HG02763 (cell line): ENCODE measurements at regions not wholly inside any gene's neighbourhood (a gene's known extent, or its start where the extent isn't known, plus 50 kb on each side); places are given as distances from the start of the nearest gene placed in this dataset.

Source experiments
- ATAC-seq: cut with Tn5 transposase; IDR thresholded peaks from one replicate; pipeline ENCODE4 v1.9.1; 2021; ENCODE audit warnings: mild to moderate bottlenecking, moderate library complexity; ENCODE audit not compliant: unreplicated experiment

DNA sequence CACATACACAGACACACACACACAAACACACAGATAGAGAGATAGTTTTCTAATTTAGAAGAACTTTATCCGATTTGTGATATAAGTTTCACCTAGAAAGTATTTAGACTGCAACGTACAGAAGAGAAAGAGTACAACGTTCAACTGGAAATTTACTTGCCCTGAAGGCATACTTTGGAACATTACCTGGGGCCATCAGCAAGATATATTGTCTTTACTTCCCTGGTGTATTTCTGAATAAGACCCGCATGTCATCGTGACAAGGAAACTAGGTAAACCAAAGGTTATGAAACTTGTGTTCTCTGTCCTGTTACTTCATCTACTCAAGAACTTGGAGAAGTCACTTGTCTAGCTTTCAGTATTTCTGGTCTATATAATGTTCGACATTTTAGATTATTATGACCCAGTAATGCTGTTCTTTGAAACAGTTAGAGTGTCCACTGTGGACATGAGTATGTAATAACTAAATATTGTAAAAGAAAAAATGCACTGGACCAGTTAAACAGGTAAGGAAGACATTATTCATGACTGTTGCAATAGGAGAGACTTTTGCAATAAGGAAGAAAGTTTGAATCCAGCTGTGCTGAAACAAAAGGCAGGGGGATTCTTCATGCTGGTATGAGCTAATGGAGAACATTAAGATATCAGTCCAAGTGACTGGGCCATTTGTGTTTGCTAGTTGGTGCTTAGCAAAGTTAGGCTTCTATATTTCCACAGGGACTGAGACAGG is 1791.1 kb downstream of the MAT2B start:
- no peak for ATAC-seq

GRCh38 chr5:165304193-165304827 is 1798.9 kb downstream of the MAT2B start:
- ATAC-seq: no peak

DNA sequence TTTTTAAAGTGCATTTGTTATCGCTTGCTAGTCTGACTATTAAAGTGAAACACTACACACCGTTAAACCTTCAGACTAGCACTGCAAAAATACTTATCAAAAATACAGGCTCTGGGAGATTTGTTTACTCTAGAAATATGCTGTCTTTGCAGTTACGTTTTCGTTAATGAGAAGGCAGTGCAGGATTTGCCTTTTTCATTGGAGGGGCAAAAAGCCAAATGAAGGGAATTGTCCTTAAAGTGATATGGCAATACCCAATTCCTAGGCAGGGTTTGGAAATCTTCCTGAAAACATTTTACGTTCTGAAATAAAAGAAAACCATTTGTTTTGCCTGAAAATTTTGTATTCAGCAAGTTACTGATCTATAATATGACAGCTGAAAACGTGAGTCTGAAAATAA is 1800.2 kb downstream of the MAT2B start:
- ATAC-seq: no peak

- no peak for ATAC-seq
These were observed 1804.0 kb downstream of the MAT2B start for GRCh38 chr5:165309446-165309845.

DNA sequence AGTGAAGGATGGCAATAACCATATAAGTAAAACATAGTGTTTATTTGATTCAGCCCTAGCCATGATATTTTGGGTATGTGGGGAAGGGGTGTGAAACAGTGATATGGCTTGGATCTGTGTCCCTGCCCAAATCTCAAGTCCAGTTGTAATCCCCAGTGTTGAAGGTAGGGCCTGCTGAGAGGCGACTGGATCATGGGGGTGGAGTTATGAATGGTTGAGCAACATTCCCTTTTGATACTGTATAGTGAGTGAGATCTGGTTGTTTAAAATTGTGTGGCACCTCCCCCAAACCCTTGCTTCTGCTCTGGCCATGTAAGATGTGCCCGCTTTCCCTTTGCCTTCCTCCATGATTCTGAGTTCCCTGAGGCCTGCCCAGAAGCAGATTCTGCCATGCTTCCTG is 1804.6 kb downstream of the MAT2B start:
- ATAC-seq: no peak

DNA sequence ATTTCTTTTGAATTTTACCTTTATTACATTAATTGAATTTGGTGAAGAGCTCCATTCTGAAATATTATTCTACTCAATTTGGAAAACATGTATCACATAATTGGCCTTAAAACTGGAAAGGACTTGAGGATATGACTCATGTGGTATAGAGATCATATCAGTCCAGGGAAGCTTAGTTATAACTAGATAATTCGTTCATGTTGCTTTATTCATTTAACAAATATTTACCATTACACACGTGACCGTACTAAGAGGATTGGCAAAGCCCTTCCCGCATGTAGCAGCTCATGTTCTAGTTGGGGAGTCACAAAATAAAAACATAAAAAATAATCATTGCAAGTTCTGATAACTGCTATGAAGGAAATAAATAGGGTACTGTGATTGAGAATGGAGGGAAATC is 1816.5 kb downstream of the MAT2B start:
- no peak for ATAC-seq

DNA sequence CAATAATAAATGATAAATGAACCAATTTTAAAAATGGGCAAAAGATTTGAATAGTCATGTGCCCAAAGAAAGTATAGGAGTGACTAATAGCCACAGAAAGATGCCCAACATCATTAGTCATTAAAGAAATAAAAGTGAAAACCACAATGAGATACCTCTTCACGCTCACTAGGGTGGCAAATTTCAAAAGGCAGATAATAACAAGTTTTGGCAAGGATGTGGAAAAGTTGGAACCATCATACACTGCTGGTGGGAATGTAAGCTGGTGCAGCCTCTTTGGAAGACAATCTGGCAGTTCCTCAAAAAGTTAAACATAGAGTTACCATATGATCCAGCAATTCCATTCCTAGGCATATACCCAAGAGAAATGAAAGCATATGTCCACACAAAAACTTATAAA is 1819.8 kb downstream of the MAT2B start:
- no peak for ATAC-seq

- no peak for ATAC-seq
These were observed 1822.2 kb downstream of the MAT2B start for GRCh38 chr5:165327631-165328030.

DNA sequence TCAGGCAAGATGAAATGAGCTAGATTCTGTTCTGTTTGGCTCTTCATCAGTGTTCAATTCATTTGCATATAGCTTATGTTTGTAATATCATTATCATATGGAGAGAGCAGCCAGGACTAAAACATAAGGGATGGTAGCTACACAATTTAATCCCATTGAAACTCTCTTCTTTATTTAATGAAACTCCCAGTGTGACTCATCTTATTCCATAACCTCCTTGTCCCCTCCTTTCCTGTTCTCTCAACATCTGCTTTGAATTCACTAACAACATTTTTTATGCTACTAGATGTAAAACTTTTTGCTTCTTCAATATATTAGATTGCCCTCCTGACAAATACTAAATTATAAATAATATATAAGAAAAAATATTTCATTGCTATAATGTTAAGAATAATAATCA is 1823.4 kb downstream of the MAT2B start:
- no peak for ATAC-seq

DNA sequence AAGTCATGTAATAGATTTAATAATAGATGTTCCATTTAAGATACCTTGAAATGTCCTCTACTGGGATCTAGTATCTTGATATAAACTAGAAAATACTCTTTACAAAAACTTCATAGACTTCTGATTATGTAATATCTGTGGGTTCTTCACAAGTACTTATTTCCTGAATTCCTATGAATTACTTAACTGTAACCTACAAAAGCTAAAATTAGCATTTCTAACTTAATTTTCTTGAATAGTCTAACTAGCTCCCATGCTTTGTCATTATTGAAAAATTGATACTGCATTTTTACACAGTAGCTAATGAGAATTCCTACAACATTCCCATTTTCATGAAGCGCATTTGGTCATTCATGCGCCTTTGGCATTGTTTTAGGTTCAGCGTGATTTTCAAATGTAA is 1828.2 kb downstream of the MAT2B start:
- ATAC-seq: no peak

DNA sequence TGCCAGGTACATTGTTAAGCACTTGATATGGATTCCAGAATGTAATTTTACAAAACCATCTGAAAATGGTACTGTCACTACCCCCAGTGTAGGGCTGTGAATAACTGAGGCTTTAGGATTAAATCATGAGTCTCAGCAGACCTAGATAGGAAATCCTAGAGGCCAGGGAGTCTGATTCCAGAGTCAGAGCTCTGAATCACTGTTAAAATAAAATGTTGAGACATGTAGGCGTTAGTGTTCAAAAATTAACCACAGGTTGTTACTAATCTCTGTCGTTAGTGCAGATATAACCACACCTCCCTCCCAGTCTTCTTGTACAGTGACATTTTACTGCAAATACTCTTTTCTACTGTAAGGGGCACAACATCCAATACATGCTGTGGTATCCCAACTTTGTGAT is 1828.8 kb downstream of the MAT2B start:
- no peak for ATAC-seq

- ATAC-seq: no peak
These were observed 1844.3 kb downstream of the MAT2B start for GRCh38 chr5:165349735-165350134.

DNA sequence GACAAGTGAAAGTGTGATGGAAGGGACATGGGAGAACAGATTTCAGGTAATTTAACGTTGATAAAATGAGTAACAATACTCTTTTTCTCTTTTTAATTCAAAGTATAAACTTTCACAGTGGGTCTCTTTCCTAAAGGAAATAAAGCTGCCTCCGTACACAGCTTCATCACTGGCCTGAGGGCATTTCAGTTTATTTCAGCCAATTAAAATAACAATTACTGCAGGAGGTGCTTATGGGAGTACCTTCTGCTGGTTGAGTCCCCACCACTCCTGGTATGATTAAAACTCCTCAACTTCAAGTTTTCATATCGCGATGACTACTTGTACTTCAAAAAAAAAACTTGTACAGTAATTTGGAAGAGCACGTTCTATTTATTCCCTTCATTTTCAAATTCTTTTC is 1845.9 kb downstream of the MAT2B start:
- ATAC-seq: no peak

DNA sequence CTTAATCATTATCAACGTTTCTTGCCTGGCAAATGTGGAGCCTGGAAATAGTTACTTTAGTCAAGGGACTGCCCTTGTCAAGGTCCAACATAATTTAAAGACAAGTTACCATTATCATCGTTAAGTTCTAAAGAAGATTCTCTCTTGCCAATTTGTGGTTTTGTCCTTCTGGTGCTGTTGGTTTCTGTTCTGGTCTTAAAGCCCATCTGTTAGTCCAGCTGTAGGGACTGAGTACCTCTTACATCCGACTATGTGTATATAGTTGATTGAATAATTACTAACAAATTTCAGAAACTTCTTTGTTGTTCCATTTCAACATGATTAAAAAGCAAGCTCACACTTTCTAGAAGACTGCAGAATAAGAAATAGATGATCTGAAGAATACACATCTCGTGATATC is 1854.9 kb downstream of the MAT2B start:
- no peak for ATAC-seq

DNA sequence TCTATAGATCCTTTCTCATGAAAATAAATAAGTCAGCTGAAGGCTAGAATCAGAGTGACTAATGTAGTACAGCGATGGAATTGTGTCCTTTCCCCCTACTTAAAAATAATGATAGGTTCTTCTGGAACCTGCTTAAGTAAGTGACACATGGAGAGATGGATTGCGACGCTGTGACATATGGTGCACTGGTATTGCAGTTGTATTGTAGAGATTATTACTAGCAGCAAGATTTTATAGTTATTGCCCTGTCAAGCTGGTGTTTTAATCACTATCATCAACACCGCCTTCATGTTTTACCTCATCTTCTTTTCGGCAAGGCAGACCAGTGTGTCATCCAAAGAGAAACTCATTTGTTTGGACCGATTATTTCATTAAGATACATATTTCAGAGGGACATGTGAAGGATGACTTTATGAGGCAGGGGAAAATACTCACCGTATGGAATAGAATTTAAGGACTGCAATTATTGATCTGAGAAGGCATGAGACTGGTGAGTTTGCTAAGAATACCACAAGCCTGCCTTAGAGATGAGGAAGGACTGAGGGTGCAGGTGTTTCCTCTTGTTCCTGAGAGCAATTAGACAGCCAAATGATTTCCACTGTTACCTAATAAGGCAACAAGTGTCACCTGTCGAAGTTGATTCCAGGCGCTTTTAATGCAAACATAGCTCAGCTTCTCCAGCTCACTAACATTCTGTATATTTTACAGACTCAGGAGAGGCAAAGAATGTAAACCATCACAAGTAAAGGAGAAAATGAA is 1855.5 kb downstream of the MAT2B start:
- no peak for ATAC-seq

- no peak for ATAC-seq
These were observed 1864.8 kb downstream of the MAT2B start for GRCh38 chr5:165370233-165370632.

GRCh38 chr5:165370794-165371193 is 1865.4 kb downstream of the MAT2B start:
- no peak for ATAC-seq

DNA sequence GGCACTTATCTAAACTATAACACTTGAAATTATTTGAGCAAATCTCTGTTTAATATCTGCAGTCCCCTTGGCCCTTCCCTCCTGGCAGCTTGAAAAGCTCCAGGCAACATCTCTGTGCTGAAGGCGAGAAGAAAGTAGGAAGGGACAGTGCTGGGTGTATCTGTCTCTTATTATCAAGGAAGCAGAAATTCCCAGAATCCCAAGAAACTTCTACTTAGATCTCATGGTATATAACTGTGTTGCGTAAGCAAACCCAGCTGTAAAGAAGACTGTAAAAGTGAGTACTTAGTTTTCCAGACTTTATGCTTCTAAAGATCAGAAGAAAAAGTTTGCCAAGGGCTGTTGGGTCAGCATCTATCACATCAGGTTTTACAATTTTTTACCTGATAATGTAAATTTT is 1869.8 kb downstream of the MAT2B start:
- ATAC-seq: no peak

DNA sequence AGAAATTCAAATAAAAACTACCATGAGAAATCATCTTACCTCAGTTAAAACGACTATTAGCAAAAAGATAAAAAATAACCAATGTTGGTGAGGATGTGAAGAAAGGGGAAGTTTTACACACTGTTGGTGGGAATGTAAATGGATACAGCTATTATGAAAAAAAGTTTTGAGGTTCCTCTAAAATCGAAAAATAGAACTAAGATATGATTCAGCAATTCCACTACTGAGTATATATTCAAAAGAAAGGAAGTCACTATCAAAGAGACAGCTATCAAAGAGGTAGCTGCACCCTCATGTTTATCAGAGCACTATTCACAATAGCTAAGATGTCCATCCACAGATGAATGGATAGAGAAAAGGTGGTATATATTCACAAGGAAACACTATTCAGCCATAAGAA is 1888.4 kb downstream of the MAT2B start:
- ATAC-seq: no peak

DNA sequence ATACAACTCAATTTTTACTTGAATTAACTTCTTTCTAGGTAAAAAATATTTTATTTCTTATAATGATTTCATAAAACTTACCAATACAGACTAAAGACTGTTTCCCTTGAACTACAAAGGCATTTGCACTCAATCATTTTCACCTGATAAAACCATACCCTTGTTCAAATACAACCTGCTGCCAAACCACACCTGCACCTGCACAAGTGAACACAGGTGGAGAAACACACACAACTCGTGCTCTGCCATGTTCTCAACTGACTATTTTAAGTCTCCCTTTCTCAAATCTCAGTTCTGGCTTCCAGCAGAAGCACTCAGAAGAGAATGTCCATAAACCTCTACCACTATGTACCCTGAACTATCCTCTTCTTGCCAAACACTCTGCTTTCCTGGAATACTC is 1892.1 kb downstream of the MAT2B start:
- ATAC-seq: no peak

- ATAC-seq: no peak
These were observed 1894.7 kb downstream of the MAT2B start for GRCh38 chr5:165400086-165400485.

DNA sequence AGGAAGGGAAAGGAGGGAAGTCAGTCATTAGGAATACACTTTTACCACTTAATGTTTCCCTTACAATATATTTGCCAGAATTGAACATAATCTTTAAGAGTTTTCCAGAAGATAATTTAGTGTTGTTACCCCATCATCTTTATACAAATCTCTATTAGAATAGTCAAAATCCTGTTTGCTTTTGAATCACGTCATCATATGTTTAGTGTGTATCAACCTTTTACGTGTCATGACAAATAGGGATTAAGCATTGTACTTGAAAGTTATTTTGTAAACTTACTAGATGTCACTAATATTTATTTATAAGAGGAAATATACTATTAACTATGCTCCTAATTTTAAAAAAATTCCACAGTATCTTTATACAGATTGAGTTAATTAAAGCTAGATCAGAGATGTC is 1899.5 kb downstream of the MAT2B start:
- no peak for ATAC-seq
